ENCODE measurements at regions not wholly inside any gene's neighbourhood (a gene's known extent, or its start where the extent isn't known, plus 50 kb on each side); places are given as distances from the start of the nearest gene placed in this dataset.
"Not testable (repeated sequence)": the region's sequence is repeated elsewhere in the genome, so short reads cannot be mapped to it uniquely, and the experiment has no call there.

DNA sequence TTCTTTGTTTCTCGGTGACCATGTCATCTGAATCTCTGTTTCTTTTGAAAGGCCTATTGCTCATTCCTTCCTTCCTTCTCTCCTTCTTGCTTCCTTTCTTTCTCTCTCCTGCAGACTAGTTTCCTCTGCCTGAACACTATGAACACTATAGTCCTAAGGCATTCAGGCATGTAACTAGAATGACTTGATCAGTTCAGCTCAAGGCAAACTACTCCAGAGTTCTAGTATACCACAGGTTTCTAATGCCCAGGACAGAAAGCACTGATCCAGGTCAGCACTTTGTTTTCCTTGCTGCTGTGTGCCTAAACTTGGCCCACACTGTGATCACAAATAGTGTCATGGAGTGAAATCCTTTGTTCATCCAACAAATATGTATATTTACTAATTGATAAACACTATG lies 324.1 kb upstream of the GJE1 start:
- Mint-ChIP-seq H3K9me3 (no peaks in the 10 kb centered on the region), H3K27me3 (no peaks in the 10 kb centered on the region), H3K4me1 (no peaks in the 10 kb centered on the region), H3K27ac (no peak overlapping the region), H3K36me3 (no peaks in the 10 kb centered on the region), H3K4me3 (no peak overlapping the region)
- DNase-seq: no peak

DNA sequence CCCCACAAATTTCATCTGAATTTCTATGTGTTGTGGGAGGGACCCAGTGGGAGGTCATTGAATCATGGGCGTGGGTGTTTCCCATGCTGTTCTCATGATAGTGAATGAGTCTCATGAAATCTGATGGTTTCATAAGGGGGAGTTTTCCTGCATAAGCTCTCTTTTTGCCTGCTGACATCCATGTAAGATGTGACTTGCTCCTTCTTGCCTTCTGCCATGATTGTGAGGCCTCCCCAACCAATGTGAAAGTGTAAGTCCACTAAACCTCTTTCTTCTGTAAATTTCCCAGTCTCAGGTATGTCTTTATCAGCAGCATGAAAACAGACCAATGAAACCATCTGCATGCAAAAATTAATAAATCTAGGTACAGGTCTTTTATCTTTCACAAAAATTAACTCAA lies 331.8 kb upstream of the GJE1 start:
- not testable (repeated sequence) for H3K36me3 Mint-ChIP-seq, H3K4me3 Mint-ChIP-seq, H3K4me1 Mint-ChIP-seq, H3K27me3 Mint-ChIP-seq, H3K9me3 Mint-ChIP-seq, DNase-seq, H3K27ac Mint-ChIP-seq

- H3K9me3 Mint-ChIP-seq: peaks cover 3% of the 10 kb centered on the region
- no peaks in the 10 kb centered on the region for H3K36me3 Mint-ChIP-seq
- no peak for DNase-seq
- H3K4me1 Mint-ChIP-seq: no peaks in the 10 kb centered on the region
- no peak overlapping the region for H3K4me3 Mint-ChIP-seq
- H3K27ac Mint-ChIP-seq: no peak overlapping the region
- no peaks in the 10 kb centered on the region for H3K27me3 Mint-ChIP-seq
Observed at GRCh38 chr6:141790921-141791320, 341.8 kb upstream of the GJE1 start.

DNA sequence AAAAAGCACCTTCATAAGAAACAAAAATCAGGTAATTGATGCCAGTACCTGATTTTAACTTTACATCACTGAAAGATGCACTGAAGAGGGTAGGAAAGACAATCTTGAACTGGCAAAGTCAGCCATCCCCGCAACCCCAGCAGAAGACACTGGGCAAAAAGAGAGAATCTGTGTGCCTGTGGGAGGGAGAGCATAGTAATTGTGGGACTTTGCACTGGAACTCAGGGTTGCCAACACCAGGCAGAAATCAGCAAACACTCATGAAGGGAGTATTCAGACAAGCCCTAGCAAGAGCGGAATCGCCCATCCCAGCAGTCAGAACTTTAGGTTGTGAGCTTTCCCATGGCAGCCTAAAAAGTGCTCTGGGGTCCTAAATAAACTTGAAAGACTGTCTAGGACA lies 344.6 kb upstream of the GJE1 start:
- H3K27ac Mint-ChIP-seq: no peak overlapping the region
- no peaks in the 10 kb centered on the region for H3K36me3 Mint-ChIP-seq
- no peaks in the 10 kb centered on the region for H3K9me3 Mint-ChIP-seq
- H3K27me3 Mint-ChIP-seq: no peaks in the 10 kb centered on the region
- DNase-seq: no peak
- H3K4me3 Mint-ChIP-seq: no peak overlapping the region
- no peaks in the 10 kb centered on the region for H3K4me1 Mint-ChIP-seq

GRCh38 chr6:141783585-141783984 lies 349.1 kb upstream of the GJE1 start:
- peaks cover 2% of the 10 kb centered on the region for H3K9me3 Mint-ChIP-seq
- H3K4me3 Mint-ChIP-seq: no peak overlapping the region
- no peak for DNase-seq
- H3K36me3 Mint-ChIP-seq: no peaks in the 10 kb centered on the region
- H3K4me1 Mint-ChIP-seq: no peaks in the 10 kb centered on the region
- H3K27ac Mint-ChIP-seq: no peak overlapping the region
- H3K27me3 Mint-ChIP-seq: no peaks in the 10 kb centered on the region

DNA sequence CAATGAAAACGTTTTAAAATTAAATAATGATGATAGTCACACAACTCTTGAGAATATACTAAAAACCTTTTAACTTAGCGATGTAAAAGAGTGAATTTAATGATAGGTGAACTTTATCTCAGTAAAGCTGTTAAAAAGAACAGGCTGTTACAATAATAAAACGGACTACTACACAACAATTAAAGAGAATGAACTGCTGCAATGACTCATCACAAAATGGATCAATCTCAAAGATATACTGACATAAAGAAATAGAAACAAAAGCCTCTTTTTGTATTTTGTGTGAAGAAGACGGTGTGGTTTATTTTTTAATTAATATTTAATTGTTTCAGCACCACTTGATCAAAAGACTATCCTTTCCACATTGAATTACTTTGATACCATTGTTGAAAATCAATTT lies 352.4 kb upstream of the GJE1 start:
- Mint-ChIP-seq H3K4me1 (no peaks in the 10 kb centered on the region), H3K27ac (no peak overlapping the region), H3K9me3 (peaks cover 2% of the 10 kb centered on the region), H3K27me3 (no peaks in the 10 kb centered on the region), H3K4me3 (no peak overlapping the region), H3K36me3 (no peaks in the 10 kb centered on the region)
- no peak for DNase-seq

DNA sequence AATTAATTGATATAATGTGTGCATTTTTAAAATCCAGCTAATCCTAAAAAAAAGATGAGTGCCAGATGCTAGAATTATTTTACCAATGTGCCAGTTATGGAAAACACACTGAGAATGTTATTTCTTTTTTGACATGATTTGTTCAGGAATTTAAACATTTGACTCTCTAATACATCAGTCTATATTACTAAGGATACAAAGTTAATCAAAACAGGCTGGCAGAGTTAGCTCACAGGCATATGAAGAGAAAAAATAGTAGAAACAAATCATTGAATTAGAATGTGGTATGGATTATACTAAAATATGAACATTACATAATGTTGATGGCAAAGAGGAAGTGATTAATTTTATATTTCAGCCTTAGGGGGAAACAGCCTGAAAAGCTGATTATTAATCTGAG lies 368.3 kb upstream of the GJE1 start:
- no peaks in the 10 kb centered on the region for H3K36me3 Mint-ChIP-seq
- DNase-seq: no peak
- no peaks in the 10 kb centered on the region for H3K4me1 Mint-ChIP-seq
- H3K27me3 Mint-ChIP-seq: no peaks in the 10 kb centered on the region
- no peak overlapping the region for H3K27ac Mint-ChIP-seq
- H3K9me3 Mint-ChIP-seq: no peaks in the 10 kb centered on the region
- H3K4me3 Mint-ChIP-seq: no peak overlapping the region

DNA sequence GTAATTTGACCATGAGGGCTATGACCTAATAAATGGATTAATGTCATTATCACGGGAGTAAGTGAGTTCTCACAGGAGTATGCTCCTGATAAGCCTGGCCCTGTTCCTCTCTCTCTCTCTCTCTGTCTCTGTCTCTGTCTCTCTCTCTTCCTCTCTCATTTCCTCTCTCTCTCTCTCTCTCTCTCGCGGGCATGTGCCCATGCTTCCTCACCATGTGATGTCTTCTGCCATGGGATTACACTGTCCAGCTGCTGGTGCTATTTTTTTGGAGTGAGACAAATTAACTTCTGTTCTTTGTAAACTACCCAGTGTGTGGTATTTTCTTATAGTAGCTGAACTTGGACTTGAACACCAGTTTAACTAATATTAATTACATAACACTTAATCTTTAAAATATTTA lies 374.3 kb upstream of the GJE1 start:
- DNase-seq: no peak
- Mint-ChIP-seq H3K27me3 (no peaks in the 10 kb centered on the region), H3K36me3 (no peaks in the 10 kb centered on the region), H3K9me3 (no peaks in the 10 kb centered on the region), H3K27ac (no peak overlapping the region), H3K4me1 (peaks cover under 1% of the 10 kb centered on the region), H3K4me3 (no peak overlapping the region)

GRCh38 chr6:141753180-141753579 lies 379.5 kb upstream of the GJE1 start:
- H3K4me1 Mint-ChIP-seq: peaks cover 9% of the 10 kb centered on the region
- H3K36me3 Mint-ChIP-seq: no peaks in the 10 kb centered on the region
- no peak overlapping the region for H3K27ac Mint-ChIP-seq
- H3K4me3 Mint-ChIP-seq: no peak overlapping the region
- no peaks in the 10 kb centered on the region for H3K27me3 Mint-ChIP-seq
- DNase-seq: no peak
- H3K9me3 Mint-ChIP-seq: no peaks in the 10 kb centered on the region

DNA sequence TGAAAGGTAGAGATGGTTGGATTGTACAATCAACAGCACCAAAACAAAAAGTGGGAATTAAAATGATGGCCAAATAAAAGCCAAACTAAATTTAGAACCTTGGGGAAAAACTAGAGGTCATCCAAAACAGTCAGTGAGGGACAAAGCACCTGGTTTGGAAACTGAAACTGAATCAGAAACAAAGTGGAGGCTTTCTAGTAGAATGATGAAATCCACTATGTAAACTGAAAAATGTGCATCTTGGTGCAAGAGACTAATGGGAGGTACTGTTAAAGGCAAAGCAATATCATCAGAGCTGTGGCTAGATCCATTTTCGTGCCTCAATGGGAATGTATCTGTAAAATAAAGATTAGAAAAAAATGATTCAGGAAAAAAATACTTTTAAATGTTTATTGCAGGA lies 380.0 kb upstream of the GJE1 start:
- Mint-ChIP-seq H3K27me3 (no peaks in the 10 kb centered on the region), H3K9me3 (no peaks in the 10 kb centered on the region), H3K36me3 (no peaks in the 10 kb centered on the region), H3K27ac (peak overlapping the region; percentile 70), H3K4me3 (no peak overlapping the region), H3K4me1 (peaks cover 9% of the 10 kb centered on the region)
- DNase-seq: no peak

GRCh38 chr6:141746324-141746723 lies 386.4 kb upstream of the GJE1 start:
- H3K36me3 Mint-ChIP-seq, H3K4me1 Mint-ChIP-seq: not testable (repeated sequence)

DNA sequence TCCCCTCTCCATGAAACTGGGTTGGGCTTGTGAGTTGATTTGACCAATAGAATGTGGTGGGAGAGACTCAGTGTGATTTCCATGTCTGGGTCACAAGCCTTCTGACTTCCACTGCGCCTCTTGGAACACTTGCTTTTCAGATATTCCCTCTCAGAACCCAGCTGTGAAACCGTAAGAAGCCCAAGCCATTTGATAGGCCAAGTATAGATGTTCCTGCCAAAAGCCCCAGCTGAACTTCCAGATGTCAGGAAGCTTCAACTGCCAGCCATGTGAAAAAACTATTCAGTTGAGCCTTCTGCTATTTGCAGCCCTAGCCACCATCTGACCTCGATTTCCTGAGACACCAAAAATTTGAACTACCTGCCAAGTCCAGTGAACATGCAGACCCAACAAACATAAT lies 387.8 kb upstream of the GJE1 start:
- no peaks in the 10 kb centered on the region for H3K9me3 Mint-ChIP-seq
- H3K4me1 Mint-ChIP-seq: no peaks in the 10 kb centered on the region
- H3K36me3 Mint-ChIP-seq: no peaks in the 10 kb centered on the region
- no peak for DNase-seq
- no peaks in the 10 kb centered on the region for H3K27me3 Mint-ChIP-seq
- no peak overlapping the region for H3K4me3 Mint-ChIP-seq
- H3K27ac Mint-ChIP-seq: no peak overlapping the region

More at GRCh38 chr6:141746324-141746723, 386.4 kb upstream of the GJE1 start:
- not testable (repeated sequence) for H3K27me3 Mint-ChIP-seq, DNase-seq, H3K27ac Mint-ChIP-seq, H3K9me3 Mint-ChIP-seq, H3K4me3 Mint-ChIP-seq

DNA sequence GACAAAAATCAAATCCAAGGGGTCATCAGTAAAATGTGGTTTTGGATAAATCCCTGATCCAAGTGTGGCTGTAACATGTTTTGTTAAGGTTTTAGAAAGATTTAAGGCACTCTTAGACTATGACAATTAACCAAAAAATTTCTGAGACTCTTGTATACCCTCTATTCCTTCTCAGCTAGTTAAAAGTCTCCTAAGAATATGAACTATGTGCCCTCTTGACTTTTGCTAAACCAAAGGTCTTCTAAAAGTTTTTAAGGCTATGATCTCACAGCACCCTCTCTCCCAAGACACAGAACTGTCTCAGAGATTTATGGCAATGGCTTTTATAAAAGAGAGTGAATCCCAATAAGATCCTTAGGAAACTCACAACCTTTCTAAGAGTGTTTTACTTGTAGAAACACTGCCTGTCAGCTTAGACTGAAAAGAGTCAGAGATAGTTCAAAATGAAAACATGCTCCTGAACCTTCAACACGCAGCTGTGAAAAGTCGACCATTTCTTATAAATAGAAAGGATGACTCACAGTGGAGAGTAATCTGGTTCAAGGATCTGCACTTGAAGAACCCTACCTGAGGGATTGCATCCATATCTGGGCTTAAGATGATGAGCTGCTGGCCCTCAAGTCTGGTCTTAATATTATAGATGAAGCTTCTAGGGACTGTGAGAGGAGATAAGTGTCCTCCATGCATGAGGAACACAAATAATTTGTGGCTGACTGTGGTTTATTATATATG lies 388.4 kb upstream of the GJE1 start:
- H3K27me3 Mint-ChIP-seq: no peaks in the 10 kb centered on the region
- no peak overlapping the region for H3K27ac Mint-ChIP-seq
- no peaks in the 10 kb centered on the region for H3K4me1 Mint-ChIP-seq
- H3K4me3 Mint-ChIP-seq: no peak overlapping the region
- no peak for DNase-seq
- H3K9me3 Mint-ChIP-seq: no peaks in the 10 kb centered on the region
- H3K36me3 Mint-ChIP-seq: no peaks in the 10 kb centered on the region

- Mint-ChIP-seq H3K27ac (no peak overlapping the region), H3K36me3 (no peaks in the 10 kb centered on the region), H3K4me3 (no peak overlapping the region)
Observed at GRCh38 chr6:141736104-141736503, 396.6 kb upstream of the GJE1 start.

GRCh38 chr6:141735126-141735525 lies 397.6 kb upstream of the GJE1 start:
- Mint-ChIP-seq H3K4me3 (no peak overlapping the region), H3K27me3 (no peaks in the 10 kb centered on the region), H3K27ac (no peak overlapping the region), H3K4me1 (no peaks in the 10 kb centered on the region), H3K36me3 (no peaks in the 10 kb centered on the region), H3K9me3 (no peaks in the 10 kb centered on the region)
- DNase-seq: no peak

More at GRCh38 chr6:141736104-141736503, 396.6 kb upstream of the GJE1 start:
- Mint-ChIP-seq H3K27me3 (no peaks in the 10 kb centered on the region), H3K9me3 (no peaks in the 10 kb centered on the region), H3K4me1 (no peaks in the 10 kb centered on the region)
- no peak for DNase-seq

DNA sequence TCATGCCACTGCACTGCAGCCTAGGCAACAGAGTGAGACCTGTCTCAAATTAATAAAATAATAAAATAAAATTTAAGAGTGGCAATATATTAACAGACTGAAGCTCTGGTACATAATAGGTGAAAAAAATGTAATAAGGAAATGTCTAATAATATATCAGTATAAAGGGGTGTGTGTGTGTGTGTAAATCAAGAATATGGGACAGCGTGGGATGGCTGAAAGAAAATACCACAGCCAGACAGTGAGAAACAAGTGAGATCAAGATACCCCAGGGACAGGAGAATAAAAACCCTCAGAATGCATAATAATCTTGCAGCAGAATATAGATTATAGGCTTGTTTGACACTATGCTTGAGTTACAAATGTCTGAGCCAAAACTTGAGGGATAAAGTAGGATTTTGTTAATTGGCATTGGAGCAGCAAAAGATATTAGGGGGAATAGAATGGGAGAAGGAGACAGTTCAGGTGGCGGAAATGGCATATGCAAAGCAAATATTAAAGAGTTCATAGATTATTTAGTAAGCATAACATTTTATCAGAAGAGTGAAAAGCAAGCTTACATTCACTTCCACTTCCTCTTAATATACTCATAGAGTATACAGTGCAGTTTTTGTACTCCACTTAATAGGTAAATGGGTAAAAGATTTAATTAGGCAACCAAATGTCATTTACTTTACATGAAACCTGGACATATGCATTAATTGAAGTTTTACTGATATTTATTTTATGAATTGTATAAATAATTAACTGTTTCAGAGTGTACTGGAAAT lies 398.5 kb upstream of the GJE1 start:
- no peaks in the 10 kb centered on the region for H3K4me1 Mint-ChIP-seq
- H3K27ac Mint-ChIP-seq: no peak overlapping the region
- no peaks in the 10 kb centered on the region for H3K9me3 Mint-ChIP-seq
- H3K27me3 Mint-ChIP-seq: no peaks in the 10 kb centered on the region
- DNase-seq: no peak
- H3K4me3 Mint-ChIP-seq: no peak overlapping the region
- no peaks in the 10 kb centered on the region for H3K36me3 Mint-ChIP-seq
